ENCODE measurements at regions not wholly inside any gene's neighbourhood (a gene's known extent, or its start where the extent isn't known, plus 50 kb on each side); places are given as distances from the start of the nearest gene placed in this dataset.

DNA sequence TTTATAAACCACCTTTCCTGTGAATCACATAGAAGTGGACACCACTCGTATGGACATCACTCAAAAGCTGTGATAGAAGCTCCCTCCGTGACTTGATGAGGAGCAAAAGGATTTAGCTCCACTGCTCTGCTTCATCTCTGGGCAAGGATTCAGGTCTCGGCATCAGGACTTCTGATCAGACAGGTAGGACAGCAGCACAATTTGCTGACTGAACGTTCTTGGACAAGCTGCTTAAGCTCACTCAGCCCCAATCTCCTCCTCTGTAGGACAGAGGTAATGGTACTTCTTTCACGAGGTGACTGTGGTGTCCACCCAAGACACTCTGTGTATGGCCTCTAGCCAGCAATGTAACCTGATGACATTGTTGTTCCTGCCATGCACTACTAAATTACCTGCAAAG, 122.6 kb upstream of the AJAP1 start:
- Histone ChIP-seq H3K27me3 (ENCODE audit: insufficient read depth, low read length) (no peaks in the 10 kb centered on the region), H3K79me2 (ENCODE audit: insufficient read depth, low read length) (no peaks in the 10 kb centered on the region), H3K9ac (ENCODE audit: low read length) (no peak overlapping the region), H4K20me1 (ENCODE audit: insufficient read depth, low read length) (no peaks in the 10 kb centered on the region), H3K27ac (ENCODE audit: low read depth, low read length) (no peak overlapping the region), H3K4me1 (ENCODE audit: insufficient read depth, low read length) (no peaks in the 10 kb centered on the region), H3K36me3 (ENCODE audit: insufficient read depth, low read length) (no peaks in the 10 kb centered on the region), H2AFZ (ENCODE audit: low read depth, low read length) (no peak overlapping the region), H3K4me2 (ENCODE audit: low read length) (no peak overlapping the region), H3K9me3 (ENCODE audit: insufficient read depth, low read depth, low read length) (peaks cover 5% of the 10 kb centered on the region), H3K4me3 (ENCODE audit: insufficient read depth, low read depth, low read length) (no peak overlapping the region)
- Mint-ChIP-seq H3K4me3 (ENCODE audit: unreplicated experiment) (no peak overlapping the region), H3K27me3 (ENCODE audit: low read depth, unreplicated experiment) (no peaks in the 10 kb centered on the region), H3K4me1 (ENCODE audit: low read depth, unreplicated experiment) (no peaks in the 10 kb centered on the region), H3K9me3 (ENCODE audit: unreplicated experiment) (peaks cover 3% of the 10 kb centered on the region), H3K36me3 (ENCODE audit: low read depth, unreplicated experiment) (no peaks in the 10 kb centered on the region), H3K27ac (ENCODE audit: unreplicated experiment) (no peak overlapping the region)
- FAIRE-seq = no peak
- no peak for DNase-seq (ENCODE audit: low read depth)
- no peak for TF ChIP-seq EZH2 (IDR thresholded peaks at IDR 0.05; ENCODE audit: insufficient read depth, low read length)
- TF ChIP-seq, protein P1, sequence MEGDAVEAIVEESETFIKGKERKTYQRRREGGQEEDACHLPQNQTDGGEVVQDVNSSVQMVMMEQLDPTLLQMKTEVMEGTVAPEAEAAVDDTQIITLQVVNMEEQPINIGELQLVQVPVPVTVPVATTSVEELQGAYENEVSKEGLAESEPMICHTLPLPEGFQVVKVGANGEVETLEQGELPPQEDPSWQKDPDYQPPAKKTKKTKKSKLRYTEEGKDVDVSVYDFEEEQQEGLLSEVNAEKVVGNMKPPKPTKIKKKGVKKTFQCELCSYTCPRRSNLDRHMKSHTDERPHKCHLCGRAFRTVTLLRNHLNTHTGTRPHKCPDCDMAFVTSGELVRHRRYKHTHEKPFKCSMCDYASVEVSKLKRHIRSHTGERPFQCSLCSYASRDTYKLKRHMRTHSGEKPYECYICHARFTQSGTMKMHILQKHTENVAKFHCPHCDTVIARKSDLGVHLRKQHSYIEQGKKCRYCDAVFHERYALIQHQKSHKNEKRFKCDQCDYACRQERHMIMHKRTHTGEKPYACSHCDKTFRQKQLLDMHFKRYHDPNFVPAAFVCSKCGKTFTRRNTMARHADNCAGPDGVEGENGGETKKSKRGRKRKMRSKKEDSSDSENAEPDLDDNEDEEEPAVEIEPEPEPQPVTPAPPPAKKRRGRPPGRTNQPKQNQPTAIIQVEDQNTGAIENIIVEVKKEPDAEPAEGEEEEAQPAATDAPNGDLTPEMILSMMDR (IDR thresholded peaks at IDR 0.05; ENCODE audit: insufficient read depth, low read depth, low read length) = no peak

DNA sequence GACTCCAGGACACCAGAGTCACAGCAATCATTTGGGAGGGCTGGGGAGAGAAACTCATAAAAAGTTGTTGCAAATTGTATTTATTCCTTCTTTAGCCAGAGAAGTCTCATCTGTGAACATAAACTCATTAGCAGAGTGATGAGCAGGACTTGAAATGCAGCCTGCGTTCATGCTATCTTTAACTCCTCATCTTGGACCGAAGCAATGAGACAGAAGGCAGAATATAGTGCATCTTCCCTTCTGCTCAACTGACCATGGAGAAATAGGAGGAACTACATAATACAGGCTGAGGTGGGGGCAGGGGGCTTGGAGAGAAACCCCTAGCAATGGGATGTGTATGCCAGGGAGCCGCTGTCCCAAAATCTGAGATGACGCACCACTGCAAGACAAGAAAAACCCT, 121.8 kb upstream of the AJAP1 start:
- Histone ChIP-seq H3K4me2 (ENCODE audit: low read length) (no peak overlapping the region), H3K36me3 (ENCODE audit: insufficient read depth, low read length) (no peaks in the 10 kb centered on the region), H3K27me3 (ENCODE audit: insufficient read depth, low read length) (no peaks in the 10 kb centered on the region), H3K27ac (ENCODE audit: low read depth, low read length) (no peak overlapping the region), H3K4me3 (ENCODE audit: insufficient read depth, low read depth, low read length) (no peak overlapping the region), H3K9ac (ENCODE audit: low read length) (no peak overlapping the region), H2AFZ (ENCODE audit: low read depth, low read length) (no peak overlapping the region), H3K4me1 (ENCODE audit: insufficient read depth, low read length) (no peaks in the 10 kb centered on the region), H4K20me1 (ENCODE audit: insufficient read depth, low read length) (no peaks in the 10 kb centered on the region), H3K9me3 (ENCODE audit: insufficient read depth, low read depth, low read length) (peaks cover 5% of the 10 kb centered on the region), H3K79me2 (ENCODE audit: insufficient read depth, low read length) (no peaks in the 10 kb centered on the region)
- DNase-seq (ENCODE audit: low read depth) = no peak
- TF ChIP-seq EZH2 (IDR thresholded peaks at IDR 0.05; ENCODE audit: insufficient read depth, low read length) = no peak
- TF ChIP-seq, protein P1 (IDR thresholded peaks at IDR 0.05; ENCODE audit: insufficient read depth, low read depth, low read length) = no peak
- H3K9me3 Mint-ChIP-seq (ENCODE audit: unreplicated experiment) = peaks cover 3% of the 10 kb centered on the region
- H3K36me3 Mint-ChIP-seq (ENCODE audit: low read depth, unreplicated experiment) = no peaks in the 10 kb centered on the region
- no peak overlapping the region for H3K27ac Mint-ChIP-seq (ENCODE audit: unreplicated experiment)
- H3K4me3 Mint-ChIP-seq (ENCODE audit: unreplicated experiment) = no peak overlapping the region
- no peak for FAIRE-seq
- H3K4me1 Mint-ChIP-seq (ENCODE audit: low read depth, unreplicated experiment) = no peaks in the 10 kb centered on the region
- H3K27me3 Mint-ChIP-seq (ENCODE audit: low read depth, unreplicated experiment) = no peaks in the 10 kb centered on the region

DNA sequence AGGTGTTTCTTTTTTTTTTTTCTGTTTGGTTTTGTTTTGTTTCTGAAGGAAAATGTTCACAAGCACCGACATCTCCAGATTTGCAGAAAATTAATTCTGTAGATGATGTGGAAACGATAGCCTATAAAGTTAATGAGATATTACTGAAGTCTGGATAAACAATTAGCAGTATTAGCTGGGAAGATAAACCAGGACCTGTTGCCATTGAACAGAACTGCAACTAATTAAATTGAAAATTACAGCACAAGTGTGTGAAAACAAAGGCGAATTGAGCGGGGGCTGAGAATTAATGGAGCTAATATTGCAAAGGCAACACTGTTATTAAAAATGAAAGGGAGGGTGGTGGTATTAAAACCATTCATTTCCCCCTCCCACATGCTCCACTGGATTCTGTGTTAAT, 107.5 kb upstream of the AJAP1 start:
- H2AFZ ChIP-seq (ENCODE audit: low read depth, low read length) = no peak overlapping the region
- H3K4me2 ChIP-seq (ENCODE audit: low read length) = no peak overlapping the region
- H3K36me3 Mint-ChIP-seq (ENCODE audit: low read depth, unreplicated experiment) = no peaks in the 10 kb centered on the region
- no peaks in the 10 kb centered on the region for H3K79me2 ChIP-seq (ENCODE audit: insufficient read depth, low read length)
- H3K4me1 Mint-ChIP-seq (ENCODE audit: low read depth, unreplicated experiment) = no peaks in the 10 kb centered on the region
- H3K9me3 ChIP-seq (ENCODE audit: insufficient read depth, low read depth, low read length) = peaks cover 6% of the 10 kb centered on the region
- no peak overlapping the region for H3K4me3 ChIP-seq (ENCODE audit: insufficient read depth, low read depth, low read length)
- H3K9ac ChIP-seq (ENCODE audit: low read length) = no peak overlapping the region
- H3K27me3 Mint-ChIP-seq (ENCODE audit: low read depth, unreplicated experiment) = peaks cover 13% of the 10 kb centered on the region
- no peaks in the 10 kb centered on the region for H3K27me3 ChIP-seq (ENCODE audit: insufficient read depth, low read length)
- DNase-seq (ENCODE audit: low read depth) = no peak
- no peaks in the 10 kb centered on the region for H3K4me1 ChIP-seq (ENCODE audit: insufficient read depth, low read length)
- no peaks in the 10 kb centered on the region for H3K36me3 ChIP-seq (ENCODE audit: insufficient read depth, low read length)
- no peak overlapping the region for H3K27ac Mint-ChIP-seq (ENCODE audit: unreplicated experiment)
- no peaks in the 10 kb centered on the region for H4K20me1 ChIP-seq (ENCODE audit: insufficient read depth, low read length)
- peaks cover 13% of the 10 kb centered on the region for H3K9me3 Mint-ChIP-seq (ENCODE audit: unreplicated experiment)
- FAIRE-seq = no peak
- H3K27ac ChIP-seq (ENCODE audit: low read depth, low read length) = no peak overlapping the region
- no peak overlapping the region for H3K4me3 Mint-ChIP-seq (ENCODE audit: unreplicated experiment)
- no peak for TF ChIP-seq EZH2 (IDR thresholded peaks at IDR 0.05; ENCODE audit: insufficient read depth, low read length)
- TF ChIP-seq, protein P1 (IDR thresholded peaks at IDR 0.05; ENCODE audit: insufficient read depth, low read depth, low read length) = no peak
